ENCODE measurements at regions not wholly inside any gene's neighbourhood (a gene's known extent, or its start where the extent isn't known, plus 50 kb on each side); places are given as distances from the start of the nearest gene placed in this dataset.

DNA sequence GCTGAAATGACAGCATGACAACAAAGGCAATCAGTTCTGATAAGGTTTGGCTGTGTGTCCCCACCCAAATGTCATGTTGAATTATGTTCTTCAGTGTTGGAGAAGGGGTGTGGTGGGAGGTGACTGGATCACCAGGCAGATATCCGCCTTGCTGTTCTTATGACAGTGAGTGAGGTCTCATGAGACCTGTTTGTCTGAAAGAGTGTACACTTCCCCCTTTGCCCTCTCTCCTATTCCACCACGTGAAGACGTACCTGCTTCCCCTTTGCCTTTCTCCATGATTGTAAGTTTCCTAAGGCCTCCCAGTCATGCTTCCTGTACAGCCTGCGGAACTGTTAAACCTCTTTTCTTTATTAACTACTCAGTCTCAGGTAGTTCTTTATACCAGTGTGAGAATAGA, 553.0 kb downstream of the DCDC2C start:
- no peaks in the 10 kb centered on the region for H3K27me3 Mint-ChIP-seq
- no peak overlapping the region for H3K27ac Mint-ChIP-seq

DNA sequence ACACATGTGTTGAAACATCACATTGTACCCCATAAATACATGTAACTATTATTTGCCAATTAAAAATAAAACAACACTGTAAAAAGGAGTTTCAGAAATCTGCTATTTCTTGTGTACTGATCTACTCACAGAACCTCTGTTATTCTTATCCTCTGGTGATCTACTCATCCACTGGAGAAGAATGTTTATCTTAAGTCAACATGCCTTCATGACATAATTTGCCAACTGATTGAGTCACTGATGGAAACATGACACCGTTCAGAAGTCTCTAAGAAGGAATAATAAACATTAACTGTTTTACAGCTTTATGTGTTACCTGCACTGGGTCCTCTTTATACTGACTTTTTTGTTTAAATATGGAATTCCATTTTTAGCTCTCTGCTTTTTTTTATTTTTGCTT, 555.2 kb downstream of the DCDC2C start:
- Mint-ChIP-seq H3K4me3 (no peak overlapping the region), H3K9me3 (ENCODE audit: low read depth) (no peaks in the 10 kb centered on the region), H3K4me1 (ENCODE audit: low read depth) (no peaks in the 10 kb centered on the region), H3K27ac (no peak overlapping the region), H3K27me3 (no peaks in the 10 kb centered on the region), H3K36me3 (no peaks in the 10 kb centered on the region)

More for the DNA sequence above, 553.0 kb downstream of the DCDC2C start:
- H3K4me1 Mint-ChIP-seq (ENCODE audit: low read depth): no peaks in the 10 kb centered on the region
- H3K36me3 Mint-ChIP-seq: no peaks in the 10 kb centered on the region
- no peak overlapping the region for H3K4me3 Mint-ChIP-seq
- no peaks in the 10 kb centered on the region for H3K9me3 Mint-ChIP-seq (ENCODE audit: low read depth)

- no peaks in the 10 kb centered on the region for H3K4me1 Mint-ChIP-seq (ENCODE audit: low read depth)
- no peaks in the 10 kb centered on the region for H3K36me3 Mint-ChIP-seq
- H3K27me3 Mint-ChIP-seq: no peaks in the 10 kb centered on the region
- no peaks in the 10 kb centered on the region for H3K9me3 Mint-ChIP-seq (ENCODE audit: low read depth)
- no peak overlapping the region for H3K4me3 Mint-ChIP-seq
- H3K27ac Mint-ChIP-seq: no peak overlapping the region
These were observed 562.6 kb downstream of the DCDC2C start for GRCh38 chr2:4265936-4266335.

DNA sequence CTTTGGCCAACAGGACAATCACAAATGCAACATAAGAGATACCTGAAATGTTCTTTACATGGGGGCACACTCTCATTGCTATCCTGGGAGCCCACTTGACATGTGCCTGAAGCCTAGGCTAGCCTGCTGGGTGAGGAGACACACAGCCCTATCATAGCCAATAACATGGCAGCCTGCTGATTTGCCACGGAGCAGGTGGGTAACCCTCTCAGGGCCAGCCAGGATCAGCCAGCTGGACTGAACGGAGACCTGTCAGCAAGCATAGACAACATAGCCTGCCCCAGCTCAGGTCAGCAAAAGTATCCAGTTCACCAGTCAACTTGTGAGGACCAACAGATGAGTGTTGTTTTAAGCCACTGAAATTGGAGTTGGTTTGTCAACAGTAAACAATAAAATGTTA, 566.5 kb downstream of the DCDC2C start:
- Mint-ChIP-seq H3K4me3 (no peak overlapping the region), H3K9me3 (ENCODE audit: low read depth) (peaks cover 4% of the 10 kb centered on the region), H3K36me3 (no peaks in the 10 kb centered on the region), H3K4me1 (ENCODE audit: low read depth) (no peaks in the 10 kb centered on the region), H3K27ac (no peak overlapping the region), H3K27me3 (no peaks in the 10 kb centered on the region)

DNA sequence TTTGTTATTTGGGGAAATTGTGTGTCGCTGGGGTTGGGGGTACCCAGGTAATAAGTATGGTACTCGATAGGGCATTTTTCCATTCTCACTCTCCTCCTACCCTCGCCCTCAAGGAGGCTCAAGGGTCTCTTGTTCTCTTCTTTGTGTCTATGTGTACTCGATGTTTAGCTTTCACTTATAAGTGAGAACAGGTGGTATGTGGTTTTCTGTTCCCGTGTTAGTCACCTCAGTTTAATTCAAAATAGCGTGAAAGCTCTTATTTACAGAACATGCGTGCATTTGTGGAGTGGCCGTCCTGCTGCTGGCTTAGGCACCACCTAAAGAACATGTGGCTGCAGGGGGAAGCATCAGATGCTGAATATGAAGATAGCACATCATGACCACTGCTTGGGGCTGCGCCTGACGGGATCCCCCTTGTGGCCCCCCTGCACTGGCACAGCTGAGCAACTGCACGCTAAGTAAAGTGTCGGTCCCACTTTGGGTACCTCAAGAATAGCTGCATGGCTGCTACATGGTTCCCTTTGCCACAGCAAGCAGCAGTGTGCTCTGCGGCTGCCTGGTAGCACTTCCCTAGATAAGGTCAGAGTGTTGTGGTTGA, 569.0 kb downstream of the DCDC2C start:
- no peaks in the 10 kb centered on the region for H3K27me3 Mint-ChIP-seq
- H3K4me3 Mint-ChIP-seq: no peak overlapping the region
- no peaks in the 10 kb centered on the region for H3K4me1 Mint-ChIP-seq (ENCODE audit: low read depth)
- no peaks in the 10 kb centered on the region for H3K36me3 Mint-ChIP-seq
- peaks cover 4% of the 10 kb centered on the region for H3K9me3 Mint-ChIP-seq (ENCODE audit: low read depth)
- H3K27ac Mint-ChIP-seq: no peak overlapping the region

GRCh38 chr2:4278392-4278791, 575.0 kb downstream of the DCDC2C start:
- H3K4me3 Mint-ChIP-seq: no peak overlapping the region
- H3K9me3 Mint-ChIP-seq (ENCODE audit: low read depth): no peaks in the 10 kb centered on the region
- H3K4me1 Mint-ChIP-seq (ENCODE audit: low read depth): no peaks in the 10 kb centered on the region
- no peak overlapping the region for H3K27ac Mint-ChIP-seq
- H3K27me3 Mint-ChIP-seq: no peaks in the 10 kb centered on the region
- H3K36me3 Mint-ChIP-seq: no peaks in the 10 kb centered on the region

GRCh38 chr2:4279431-4279830, 576.1 kb downstream of the DCDC2C start:
- no peak overlapping the region for H3K27ac Mint-ChIP-seq
- peaks cover 8% of the 10 kb centered on the region for H3K9me3 Mint-ChIP-seq (ENCODE audit: low read depth)
- H3K4me1 Mint-ChIP-seq (ENCODE audit: low read depth): no peaks in the 10 kb centered on the region
- no peak overlapping the region for H3K4me3 Mint-ChIP-seq
- no peaks in the 10 kb centered on the region for H3K27me3 Mint-ChIP-seq
- H3K36me3 Mint-ChIP-seq: no peaks in the 10 kb centered on the region

DNA sequence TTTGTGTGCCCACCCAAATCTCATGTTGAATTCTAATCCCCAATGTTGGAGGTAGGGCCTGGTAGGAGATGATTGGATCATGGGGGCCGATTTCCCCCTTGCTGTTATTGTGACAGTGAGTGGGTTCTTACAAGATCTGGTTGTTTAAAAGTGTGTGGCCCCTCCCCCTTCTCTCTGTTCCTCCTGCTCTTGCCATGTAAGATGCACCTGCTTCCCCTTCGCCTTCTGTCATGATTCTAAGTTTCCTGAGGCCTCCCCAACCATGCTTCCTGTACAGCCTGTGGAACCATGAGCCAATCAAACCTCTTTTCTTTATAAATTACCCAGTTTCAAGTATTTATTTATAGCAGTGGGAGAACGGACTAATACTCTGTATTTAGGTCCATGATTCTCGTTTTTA, 588.1 kb downstream of the DCDC2C start:
- Mint-ChIP-seq H3K4me1 (ENCODE audit: low read depth) (no peaks in the 10 kb centered on the region), H3K27me3 (no peaks in the 10 kb centered on the region), H3K36me3 (no peaks in the 10 kb centered on the region), H3K4me3 (no peak overlapping the region), H3K27ac (no peak overlapping the region), H3K9me3 (ENCODE audit: low read depth) (no peaks in the 10 kb centered on the region)

GRCh38 chr2:4295680-4296079, 592.3 kb downstream of the DCDC2C start:
- H3K9me3 Mint-ChIP-seq (ENCODE audit: low read depth): peaks cover 4% of the 10 kb centered on the region
- no peaks in the 10 kb centered on the region for H3K36me3 Mint-ChIP-seq
- no peaks in the 10 kb centered on the region for H3K27me3 Mint-ChIP-seq
- H3K4me3 Mint-ChIP-seq: no peak overlapping the region
- no peak overlapping the region for H3K27ac Mint-ChIP-seq
- no peaks in the 10 kb centered on the region for H3K4me1 Mint-ChIP-seq (ENCODE audit: low read depth)

- no peaks in the 10 kb centered on the region for H3K36me3 Mint-ChIP-seq
- H3K4me1 Mint-ChIP-seq (ENCODE audit: low read depth): no peaks in the 10 kb centered on the region
- H3K4me3 Mint-ChIP-seq: no peak overlapping the region
- H3K9me3 Mint-ChIP-seq (ENCODE audit: low read depth): peaks cover 9% of the 10 kb centered on the region
- no peaks in the 10 kb centered on the region for H3K27me3 Mint-ChIP-seq
- no peak overlapping the region for H3K27ac Mint-ChIP-seq
These were observed 597.2 kb downstream of the DCDC2C start for GRCh38 chr2:4300616-4301015.

DNA sequence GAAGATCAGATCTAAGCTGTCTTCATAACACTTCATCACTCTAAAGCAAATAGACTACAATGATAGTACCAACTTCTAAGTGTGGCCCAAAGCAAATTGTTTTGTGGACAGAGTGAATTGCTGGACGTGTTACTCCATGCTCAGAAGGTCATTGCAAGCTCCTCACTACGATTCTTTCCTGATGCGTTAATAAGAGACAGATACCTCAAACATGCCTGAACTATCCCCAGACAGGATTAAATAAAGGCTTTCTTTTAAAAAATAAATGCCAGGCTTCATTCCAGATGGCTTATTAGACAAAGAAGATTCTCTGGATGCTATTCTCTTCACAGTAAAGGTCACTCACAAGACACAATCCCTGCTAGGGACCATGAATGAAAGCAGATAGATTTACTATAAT, 621.2 kb downstream of the DCDC2C start:
- H3K36me3 Mint-ChIP-seq: no peaks in the 10 kb centered on the region

DNA sequence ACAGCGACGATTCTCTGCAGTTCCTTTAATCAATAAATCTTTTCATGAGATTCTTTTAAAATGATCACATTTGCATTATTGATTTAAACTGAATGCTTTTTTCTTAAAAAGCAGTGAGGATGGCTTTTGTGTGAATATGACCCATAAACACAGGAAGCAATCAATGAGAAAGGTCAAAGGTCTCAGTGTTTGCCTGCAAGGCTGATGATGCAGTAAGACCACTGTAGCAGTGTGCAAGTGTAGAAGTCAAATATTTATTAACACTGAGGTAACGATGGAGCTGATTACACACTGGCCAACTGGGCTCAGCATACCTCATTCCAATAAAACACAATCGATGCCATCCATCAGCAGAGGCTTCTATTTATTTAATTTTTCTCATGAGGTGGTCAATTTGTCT, 633.5 kb downstream of the DCDC2C start:
- no peaks in the 10 kb centered on the region for H3K36me3 Mint-ChIP-seq
- no peak overlapping the region for H3K4me3 Mint-ChIP-seq
- H3K4me1 Mint-ChIP-seq (ENCODE audit: low read depth): no peaks in the 10 kb centered on the region
- H3K27ac Mint-ChIP-seq: no peak overlapping the region
- H3K9me3 Mint-ChIP-seq (ENCODE audit: low read depth): peaks cover 4% of the 10 kb centered on the region
- H3K27me3 Mint-ChIP-seq: no peaks in the 10 kb centered on the region

More for the DNA sequence above, 621.2 kb downstream of the DCDC2C start:
- H3K27me3 Mint-ChIP-seq: no peaks in the 10 kb centered on the region
- H3K27ac Mint-ChIP-seq: no peak overlapping the region
- H3K4me1 Mint-ChIP-seq (ENCODE audit: low read depth): no peaks in the 10 kb centered on the region
- no peak overlapping the region for H3K4me3 Mint-ChIP-seq
- no peaks in the 10 kb centered on the region for H3K9me3 Mint-ChIP-seq (ENCODE audit: low read depth)

- no peak overlapping the region for H3K4me3 Mint-ChIP-seq
- H3K4me1 Mint-ChIP-seq (ENCODE audit: low read depth): no peaks in the 10 kb centered on the region
- H3K9me3 Mint-ChIP-seq (ENCODE audit: low read depth): peaks cover 8% of the 10 kb centered on the region
- no peaks in the 10 kb centered on the region for H3K27me3 Mint-ChIP-seq
- no peak overlapping the region for H3K27ac Mint-ChIP-seq
- no peaks in the 10 kb centered on the region for H3K36me3 Mint-ChIP-seq
These were observed 635.0 kb downstream of the DCDC2C start for GRCh38 chr2:4338345-4338744.

GRCh38 chr2:4340536-4340935, 637.2 kb downstream of the DCDC2C start:
- H3K27ac Mint-ChIP-seq: no peak overlapping the region
- H3K4me1 Mint-ChIP-seq (ENCODE audit: low read depth): no peaks in the 10 kb centered on the region
- no peaks in the 10 kb centered on the region for H3K27me3 Mint-ChIP-seq
- peaks cover 15% of the 10 kb centered on the region for H3K9me3 Mint-ChIP-seq (ENCODE audit: low read depth)
- no peaks in the 10 kb centered on the region for H3K36me3 Mint-ChIP-seq
- H3K4me3 Mint-ChIP-seq: no peak overlapping the region

DNA sequence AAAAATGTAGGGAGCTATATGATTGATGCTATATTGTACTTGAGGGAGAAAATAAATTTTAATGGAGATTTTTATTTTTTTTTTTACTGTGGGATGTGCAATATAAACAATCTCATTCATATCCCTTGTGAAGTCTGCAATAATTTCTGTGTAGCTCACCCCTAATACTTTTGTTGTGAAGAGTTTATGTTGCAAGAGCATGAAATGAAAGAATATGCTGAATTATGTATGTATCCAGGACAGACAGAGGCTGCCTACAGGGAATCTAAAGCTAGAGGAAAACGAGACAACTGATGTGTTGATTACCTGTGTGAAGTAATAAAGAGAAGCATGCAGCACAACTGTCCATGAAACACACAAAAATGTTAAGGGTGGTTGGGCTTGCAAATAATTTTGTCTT, 643.3 kb downstream of the DCDC2C start:
- Mint-ChIP-seq H3K4me3 (no peak overlapping the region), H3K27me3 (no peaks in the 10 kb centered on the region), H3K27ac (no peak overlapping the region), H3K4me1 (ENCODE audit: low read depth) (no peaks in the 10 kb centered on the region), H3K9me3 (ENCODE audit: low read depth) (peaks cover 15% of the 10 kb centered on the region), H3K36me3 (no peaks in the 10 kb centered on the region)

GRCh38 chr2:4353668-4354067, 650.3 kb downstream of the DCDC2C start:
- Mint-ChIP-seq H3K27ac (no peak overlapping the region), H3K36me3 (no peaks in the 10 kb centered on the region), H3K27me3 (no peaks in the 10 kb centered on the region), H3K4me3 (no peak overlapping the region), H3K4me1 (ENCODE audit: low read depth) (no peaks in the 10 kb centered on the region), H3K9me3 (ENCODE audit: low read depth) (peaks cover 14% of the 10 kb centered on the region)

All from activated naive CD8-positive, alpha-beta T cell (primary cell).